MV-4-11 (cell line): ENCODE measurements at regions not wholly inside any gene's neighbourhood (a gene's known extent, or its start where the extent isn't known, plus 50 kb on each side); places are given as distances from the start of the nearest gene placed in this dataset.
"Not testable (repeated sequence)": the region's sequence is repeated elsewhere in the genome, so short reads cannot be mapped to it uniquely, and the experiment has no call there.

Experiments
- DNase-seq: peaks from one replicate; lab custom pipeline; 2025; lab: John Stamatoyannopoulos, UW

DNA sequence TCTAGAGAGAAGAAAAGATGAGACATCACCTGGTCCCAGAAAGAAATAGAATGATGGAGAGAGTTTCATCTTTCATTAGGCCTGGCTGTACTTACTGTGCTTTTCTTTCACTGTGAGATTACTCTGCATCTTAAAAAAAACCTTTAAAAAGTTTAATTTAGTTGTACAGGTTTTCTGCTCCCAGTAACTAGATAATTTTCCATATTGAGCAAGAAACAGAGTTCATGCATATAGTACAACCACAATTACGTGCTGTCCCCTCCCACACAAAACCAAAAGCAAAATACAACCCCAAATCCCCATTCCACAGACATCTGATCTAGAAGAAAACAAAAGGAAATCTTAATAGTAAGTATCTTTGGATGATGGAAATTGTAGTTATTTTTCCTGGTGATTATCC lies 371.2 kb downstream of the SH2D1A start:
- no peak for DNase-seq

DNA sequence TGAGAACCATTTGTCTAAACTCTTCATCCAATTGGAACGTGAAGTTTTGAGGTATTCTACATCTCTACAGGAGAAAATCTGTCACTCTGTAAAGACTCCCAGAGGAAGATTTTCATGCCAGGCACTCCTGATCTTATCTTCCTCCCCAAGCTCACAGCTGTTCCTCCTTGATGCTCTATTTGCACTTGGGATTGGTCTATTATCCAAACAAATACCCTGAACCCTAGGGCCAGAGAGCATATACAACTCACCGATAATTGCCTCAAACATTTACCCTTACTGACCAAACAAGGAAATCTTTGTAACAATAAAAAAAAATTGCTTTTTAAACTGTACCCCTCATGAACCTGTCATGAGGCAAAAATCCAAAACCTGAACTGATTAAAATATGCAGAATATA lies 372.7 kb downstream of the SH2D1A start:
- DNase-seq = no peak

- peak; percentile 26 for DNase-seq
Observed at GRCh38 chrX:124720532-124720931, 374.2 kb downstream of the SH2D1A start.

DNA sequence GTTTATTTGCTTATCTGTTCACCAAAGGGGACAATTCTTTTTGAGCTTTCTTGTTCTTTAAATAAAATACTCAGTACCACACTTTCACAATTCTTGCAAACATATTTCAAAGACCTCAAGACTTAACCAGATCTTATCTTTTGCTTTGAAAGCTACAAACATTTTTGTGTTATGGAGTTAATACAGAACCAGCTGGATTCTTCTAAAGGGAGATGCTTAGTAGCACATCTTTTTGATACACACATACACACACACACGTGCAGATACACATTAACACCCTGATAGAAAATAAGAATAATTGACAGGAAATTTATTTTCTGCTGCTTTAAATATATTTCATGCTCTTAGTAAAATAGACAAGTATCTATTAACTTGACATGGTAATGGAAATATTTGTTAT lies 379.1 kb downstream of the SH2D1A start:
- DNase-seq = no peak

- no peak for DNase-seq
Observed at GRCh38 chrX:124726292-124726691, 379.9 kb downstream of the SH2D1A start.

DNA sequence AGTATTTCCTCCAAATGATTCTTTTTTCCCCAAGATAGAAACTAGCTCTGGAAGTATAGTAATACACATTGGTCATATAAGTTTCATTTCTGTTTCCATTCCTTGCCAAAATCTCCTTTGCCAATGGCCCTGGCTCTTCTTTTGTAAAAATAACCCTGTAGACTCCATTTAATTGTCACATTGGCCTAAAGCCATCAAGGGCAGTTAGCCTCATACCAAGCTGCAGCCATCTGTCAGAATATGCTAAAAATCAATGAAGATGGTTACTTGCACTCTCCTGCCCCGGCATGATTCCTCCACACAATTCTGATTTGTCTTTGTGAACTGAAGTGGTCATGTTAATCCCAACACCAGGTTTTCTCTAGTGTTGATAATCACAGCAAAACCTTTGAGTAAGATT lies 380.5 kb downstream of the SH2D1A start:
- no peak for DNase-seq

DNA sequence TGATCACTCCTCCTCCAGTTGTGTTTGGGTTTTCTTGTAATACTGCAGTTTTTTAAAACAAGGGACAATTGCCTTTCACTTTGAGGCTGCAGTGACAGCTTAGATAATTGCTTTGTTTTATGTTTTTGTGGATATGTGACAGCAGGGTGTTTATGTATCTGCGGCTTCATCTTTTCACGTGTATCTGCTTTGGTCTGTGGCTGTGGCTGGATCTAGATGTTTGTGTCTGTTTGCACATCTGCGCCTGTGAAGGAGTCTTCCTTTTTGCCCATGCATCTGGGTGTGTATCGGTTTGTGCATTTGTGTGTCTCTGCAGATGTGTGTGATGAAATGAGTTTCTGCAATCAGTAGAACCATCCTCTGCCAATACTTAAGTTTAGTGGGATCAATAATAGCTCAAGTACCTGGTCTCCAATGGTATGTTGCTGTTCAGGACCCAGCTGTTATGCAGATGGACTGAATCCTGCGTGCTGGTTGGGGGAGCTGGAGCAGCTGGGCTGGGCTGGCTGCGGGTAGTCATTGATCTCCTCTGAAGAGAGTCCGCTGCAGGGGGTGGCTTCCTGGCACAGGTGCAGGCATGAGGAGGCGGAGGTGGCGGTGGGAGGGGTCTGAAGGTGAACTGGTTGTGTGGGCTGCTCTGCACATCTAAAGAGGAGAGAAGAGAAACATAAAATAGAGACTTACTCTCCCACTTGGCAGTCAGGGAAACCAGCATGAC lies 390.3 kb downstream of the SH2D1A start:
- DNase-seq = no peak

GRCh38 chrX:124737771-124738170 lies 391.4 kb downstream of the SH2D1A start:
- DNase-seq = no peak

- DNase-seq = no peak
Observed at GRCh38 chrX:124747295-124747694, 400.9 kb downstream of the SH2D1A start.

- DNase-seq = no peak
Observed at GRCh38 chrX:124764354-124764753, 418.0 kb downstream of the SH2D1A start.

GRCh38 chrX:124769166-124769565 lies 422.8 kb downstream of the SH2D1A start:
- no peak for DNase-seq

DNA sequence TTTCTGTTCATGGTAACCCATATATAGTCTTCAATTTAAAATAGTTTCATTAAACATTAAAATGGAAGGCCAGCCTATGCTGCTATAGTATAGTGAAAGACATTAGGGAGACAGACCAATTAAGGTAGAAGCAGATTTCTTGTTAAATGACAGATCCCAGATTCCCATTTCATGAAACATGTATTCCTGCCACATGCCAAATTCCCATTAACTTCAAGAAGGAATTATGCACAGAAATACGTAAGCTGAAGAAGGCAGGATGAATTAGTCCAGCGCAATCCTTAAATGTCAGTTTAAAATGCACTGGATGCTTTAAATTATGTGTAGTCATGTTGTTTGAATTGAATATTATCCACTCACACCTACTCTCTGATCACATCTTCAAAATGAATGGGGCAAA lies 424.9 kb downstream of the SH2D1A start:
- no peak for DNase-seq

GRCh38 chrX:124788253-124788652 lies 441.9 kb downstream of the SH2D1A start:
- DNase-seq = not testable (repeated sequence)

- DNase-seq = not testable (repeated sequence)
Observed at GRCh38 chrX:124789874-124790273, 443.5 kb downstream of the SH2D1A start.

GRCh38 chrX:124791492-124792095 lies 445.2 kb downstream of the SH2D1A start:
- no peak for DNase-seq

- no peak for DNase-seq
Observed at GRCh38 chrX:124796989-124797388, 450.6 kb downstream of the SH2D1A start.

DNA sequence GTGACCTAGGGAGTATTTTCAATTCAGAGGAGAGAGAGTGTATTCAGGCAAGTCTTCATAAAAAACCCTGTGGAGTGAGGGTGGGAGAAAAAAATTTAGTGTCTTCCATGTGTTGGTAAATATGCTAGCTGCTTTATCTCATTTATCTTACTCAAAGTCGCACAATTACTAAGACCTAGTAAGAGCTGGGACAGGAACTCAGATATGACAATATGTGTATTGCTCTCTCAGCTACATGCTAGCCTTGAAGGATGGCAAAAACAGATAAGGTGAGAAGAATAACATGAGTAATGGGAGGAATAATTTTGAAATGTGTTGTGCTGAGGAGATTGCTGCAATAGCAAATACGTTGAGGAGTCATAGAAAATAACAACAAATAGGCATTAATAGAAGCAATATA lies 458.6 kb downstream of the SH2D1A start:
- DNase-seq = no peak

- DNase-seq = no peak
Observed at GRCh38 chrX:124805486-124805885, 459.1 kb downstream of the SH2D1A start.

DNA sequence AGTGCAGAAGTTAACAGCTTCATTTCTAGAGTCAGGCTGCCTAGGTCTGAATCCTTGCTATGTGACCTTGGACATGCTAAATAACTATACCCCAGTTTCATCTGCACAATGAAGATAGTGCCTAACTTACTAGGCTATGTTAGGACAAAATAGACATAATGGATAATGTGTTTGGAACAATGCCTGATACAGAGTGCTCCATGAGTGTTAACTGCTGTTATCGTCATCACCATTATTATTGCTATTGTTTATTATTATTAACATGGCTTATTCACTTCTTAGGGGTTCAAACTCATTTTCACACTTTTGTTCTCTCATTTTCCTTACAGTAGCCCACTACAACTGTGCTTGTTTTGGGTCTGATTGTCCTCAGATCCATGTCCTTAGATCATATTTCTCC lies 467.7 kb downstream of the SH2D1A start:
- no peak for DNase-seq

GRCh38 chrX:124818033-124818432 lies 471.7 kb downstream of the SH2D1A start:
- no peak for DNase-seq

GRCh38 chrX:124818764-124819163 lies 472.4 kb downstream of the SH2D1A start:
- no peak for DNase-seq

DNA sequence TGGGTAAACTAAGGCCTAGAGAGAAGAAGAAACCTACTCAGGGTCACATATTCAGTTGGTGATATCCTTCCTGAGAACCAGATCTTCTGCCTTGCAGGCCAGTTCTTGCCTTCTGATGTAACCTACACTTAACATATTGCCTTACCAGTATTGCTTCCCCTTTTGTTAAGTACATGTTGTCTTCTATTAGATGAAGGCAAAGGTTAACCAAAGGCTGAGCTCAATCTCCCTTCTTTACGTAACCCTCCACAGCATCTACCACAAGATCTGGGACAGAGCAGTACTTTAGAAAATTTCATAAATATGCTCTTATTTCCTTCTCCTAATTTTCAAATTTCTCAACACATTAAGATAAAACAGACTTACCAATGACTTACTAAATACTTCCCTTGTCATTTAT lies 474.4 kb downstream of the SH2D1A start:
- DNase-seq = peak; percentile 67

DNA sequence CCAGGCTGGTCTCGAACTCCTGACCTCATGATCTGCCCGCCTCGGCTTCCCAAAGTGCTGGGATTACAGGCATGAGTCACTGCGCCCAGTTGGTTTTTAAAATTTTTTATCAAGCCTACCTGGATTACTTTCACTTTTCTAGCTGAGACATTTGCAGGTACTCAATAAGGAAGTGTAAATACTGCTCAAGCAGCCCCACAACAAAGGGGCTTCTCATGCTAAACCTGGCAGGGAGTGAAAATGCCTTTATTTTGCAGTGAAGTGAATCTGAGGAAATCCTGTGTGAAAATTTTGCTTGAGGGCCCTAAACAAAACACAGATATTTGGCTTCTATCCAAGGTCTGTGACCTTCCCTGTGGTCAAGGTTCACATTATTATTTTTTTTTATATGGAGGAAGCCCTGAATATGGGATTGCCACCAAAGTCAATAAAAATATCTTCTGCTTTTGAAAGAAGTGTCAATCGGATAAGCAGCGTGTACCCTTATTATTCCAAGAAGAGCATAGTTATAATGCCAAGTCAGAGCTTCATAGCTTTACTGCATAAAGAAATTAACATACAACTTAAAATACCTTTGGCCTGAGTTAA lies 481.0 kb downstream of the SH2D1A start:
- no peak for DNase-seq

DNA sequence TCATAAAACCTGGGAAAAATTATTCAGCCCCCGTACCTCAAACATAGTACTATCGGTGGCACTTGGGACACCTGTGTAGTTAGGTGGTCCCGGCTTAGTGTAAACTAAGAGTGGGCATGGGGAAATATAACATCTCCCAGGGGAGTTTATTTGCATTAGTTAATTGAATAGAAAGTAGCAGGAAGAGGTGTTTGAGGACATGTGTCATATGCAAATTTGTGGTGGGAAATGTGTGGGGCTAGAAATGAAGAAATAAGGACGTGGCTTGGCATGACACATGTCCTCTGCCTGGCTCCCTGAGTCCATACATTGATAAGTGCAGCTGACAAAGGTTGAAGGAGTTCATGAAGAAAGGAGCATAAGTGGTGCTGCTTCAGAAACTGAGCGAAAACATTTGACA lies 483.6 kb downstream of the SH2D1A start:
- peak; percentile 13 for DNase-seq
